ACC112 (cell line): ENCODE measurements at regions not wholly inside any gene's neighbourhood (a gene's known extent, or its start where the extent isn't known, plus 50 kb on each side); places are given as distances from the start of the nearest gene placed in this dataset.

ENCODE experiments used
- H2AFZ ChIP-seq: fragments of 200-600 bp; sonication (generic); one replicate; pipeline ENCODE4 v1.6.0; 2017; ENCODE audit warnings: antibody characterized with exemption, low read length; ENCODE audit not compliant: unreplicated experiment
- H3K27ac ChIP-seq: fragments of 200-600 bp; sonication (generic); 2 replicates; pipeline ENCODE4 v1.5.1; 2014; ENCODE audit warnings: low read depth, mild to moderate bottlenecking, antibody characterized with exemption, low read length, moderate library complexity
- H3K27me3 ChIP-seq: fragments of 200-600 bp; sonication (generic); 2 replicates; pipeline ENCODE4 v1.6.1; 2014; ENCODE audit warnings: mild to moderate bottlenecking, antibody characterized with exemption, low read length, moderate library complexity, mixed read lengths; ENCODE audit not compliant: insufficient read depth
- H3K36me3 ChIP-seq: fragments of 200-600 bp; sonication (generic); 2 replicates; pipeline ENCODE4 v1.6.1; 2016; ENCODE audit warnings: mild to moderate bottlenecking, antibody characterized with exemption, low read length, moderate library complexity, mixed read lengths; ENCODE audit not compliant: insufficient read depth
- H3K4me1 ChIP-seq: fragments of 200-600 bp; sonication (generic); one replicate; pipeline ENCODE4 v1.6.1; 2016; ENCODE audit warnings: low read length, mixed read lengths; ENCODE audit not compliant: insufficient read depth, unreplicated experiment, control insufficient read depth
- H3K4me3 ChIP-seq: fragments of 200-600 bp; sonication (generic); 2 replicates; pipeline ENCODE4 v1.5.1; 2014; ENCODE audit warnings: mild to moderate bottlenecking, low read depth, low read length
- H3K79me2 ChIP-seq: fragments of 200-600 bp; sonication (generic); one replicate; pipeline ENCODE4 v1.6.0; 2016; ENCODE audit warnings: low read length; ENCODE audit not compliant: control insufficient read depth, unreplicated experiment, insufficient read depth

- Histone ChIP-seq H3K27me3 (no peaks in the 10 kb centered on the region), H3K27ac (no peak overlapping the region), H3K4me3 (no peak overlapping the region), H3K36me3 (no peaks in the 10 kb centered on the region), H3K79me2 (no peaks in the 10 kb centered on the region), H3K4me1 (no peaks in the 10 kb centered on the region), H2AFZ (no peak overlapping the region)
Observed at GRCh38 chr11:97641988-97642387, 1252.2 kb downstream of the JRKL start.

- no peak overlapping the region for H3K4me3 ChIP-seq
- H3K27me3 ChIP-seq: no peaks in the 10 kb centered on the region
- no peaks in the 10 kb centered on the region for H3K79me2 ChIP-seq
- no peaks in the 10 kb centered on the region for H3K36me3 ChIP-seq
- H3K4me1 ChIP-seq: no peaks in the 10 kb centered on the region
- H2AFZ ChIP-seq: no peak overlapping the region
- no peak overlapping the region for H3K27ac ChIP-seq
Observed at GRCh38 chr11:97645736-97646135, 1255.9 kb downstream of the JRKL start.

GRCh38 chr11:97656356-97656755, 1266.5 kb downstream of the JRKL start:
- no peaks in the 10 kb centered on the region for H3K27me3 ChIP-seq
- peak overlapping the region; percentile 21 for H2AFZ ChIP-seq
- peak overlapping the region; percentile 2; the same call in 1 of the 2 replicates for H3K4me3 ChIP-seq
- no peaks in the 10 kb centered on the region for H3K79me2 ChIP-seq
- no peaks in the 10 kb centered on the region for H3K36me3 ChIP-seq
- no peaks in the 10 kb centered on the region for H3K4me1 ChIP-seq
- no peak overlapping the region for H3K27ac ChIP-seq

- no peak overlapping the region for H3K27ac ChIP-seq
- no peak overlapping the region for H2AFZ ChIP-seq
- no peak overlapping the region for H3K4me3 ChIP-seq
- H3K27me3 ChIP-seq: no peaks in the 10 kb centered on the region
- H3K36me3 ChIP-seq: no peaks in the 10 kb centered on the region
- H3K79me2 ChIP-seq: no peaks in the 10 kb centered on the region
- no peaks in the 10 kb centered on the region for H3K4me1 ChIP-seq
Observed at GRCh38 chr11:97657852-97658251, 1268.0 kb downstream of the JRKL start.

GRCh38 chr11:97667057-97667456, 1277.2 kb downstream of the JRKL start:
- H3K4me1 ChIP-seq: no peaks in the 10 kb centered on the region
- H3K36me3 ChIP-seq: no peaks in the 10 kb centered on the region
- no peak overlapping the region for H3K27ac ChIP-seq
- no peaks in the 10 kb centered on the region for H3K27me3 ChIP-seq
- H2AFZ ChIP-seq: no peak overlapping the region
- no peak overlapping the region for H3K4me3 ChIP-seq
- no peaks in the 10 kb centered on the region for H3K79me2 ChIP-seq

- Histone ChIP-seq H3K36me3 (no peaks in the 10 kb centered on the region), H3K27me3 (no peaks in the 10 kb centered on the region), H3K4me1 (no peaks in the 10 kb centered on the region), H3K4me3 (no peak overlapping the region), H2AFZ (no peak overlapping the region), H3K79me2 (no peaks in the 10 kb centered on the region), H3K27ac (no peak overlapping the region)
Observed at GRCh38 chr11:97683733-97684132, 1293.9 kb downstream of the JRKL start.

GRCh38 chr11:97684486-97685439, 1295.0 kb downstream of the JRKL start:
- H3K27me3 ChIP-seq: no peaks in the 10 kb centered on the region
- H3K4me3 ChIP-seq: no peak overlapping the region
- no peak overlapping the region for H3K27ac ChIP-seq
- H3K36me3 ChIP-seq: no peaks in the 10 kb centered on the region
- H3K4me1 ChIP-seq: no peaks in the 10 kb centered on the region
- no peak overlapping the region for H2AFZ ChIP-seq
- H3K79me2 ChIP-seq: no peaks in the 10 kb centered on the region

- peak overlapping the region; percentile 3 for H2AFZ ChIP-seq
- H3K27ac ChIP-seq: no peak overlapping the region
- H3K79me2 ChIP-seq: no peaks in the 10 kb centered on the region
- H3K27me3 ChIP-seq: no peaks in the 10 kb centered on the region
- H3K36me3 ChIP-seq: no peaks in the 10 kb centered on the region
- no peak overlapping the region for H3K4me3 ChIP-seq
- H3K4me1 ChIP-seq: no peaks in the 10 kb centered on the region
Observed at GRCh38 chr11:97685695-97686094, 1295.9 kb downstream of the JRKL start.

GRCh38 chr11:97687111-97687510, 1297.3 kb downstream of the JRKL start:
- Histone ChIP-seq H3K27ac (no peak overlapping the region), H3K27me3 (no peaks in the 10 kb centered on the region), H3K4me1 (no peaks in the 10 kb centered on the region), H3K4me3 (no peak overlapping the region), H2AFZ (no peak overlapping the region), H3K36me3 (no peaks in the 10 kb centered on the region), H3K79me2 (no peaks in the 10 kb centered on the region)

GRCh38 chr11:97691061-97691460, 1301.2 kb downstream of the JRKL start:
- H3K4me1 ChIP-seq: no peaks in the 10 kb centered on the region
- no peak overlapping the region for H3K4me3 ChIP-seq
- H3K36me3 ChIP-seq: no peaks in the 10 kb centered on the region
- no peak overlapping the region for H2AFZ ChIP-seq
- H3K27ac ChIP-seq: no peak overlapping the region
- H3K27me3 ChIP-seq: no peaks in the 10 kb centered on the region
- no peaks in the 10 kb centered on the region for H3K79me2 ChIP-seq

GRCh38 chr11:97702951-97703350, 1313.1 kb downstream of the JRKL start:
- Histone ChIP-seq H3K79me2 (no peaks in the 10 kb centered on the region), H3K27ac (no peak overlapping the region), H3K27me3 (no peaks in the 10 kb centered on the region), H3K36me3 (no peaks in the 10 kb centered on the region), H3K4me1 (no peaks in the 10 kb centered on the region), H3K4me3 (no peak overlapping the region), H2AFZ (no peak overlapping the region)
